ENCODE measurements at regions not wholly inside any gene's neighbourhood (a gene's known extent, or its start where the extent isn't known, plus 50 kb on each side); places are given as distances from the start of the nearest gene placed in this dataset.

DNA sequence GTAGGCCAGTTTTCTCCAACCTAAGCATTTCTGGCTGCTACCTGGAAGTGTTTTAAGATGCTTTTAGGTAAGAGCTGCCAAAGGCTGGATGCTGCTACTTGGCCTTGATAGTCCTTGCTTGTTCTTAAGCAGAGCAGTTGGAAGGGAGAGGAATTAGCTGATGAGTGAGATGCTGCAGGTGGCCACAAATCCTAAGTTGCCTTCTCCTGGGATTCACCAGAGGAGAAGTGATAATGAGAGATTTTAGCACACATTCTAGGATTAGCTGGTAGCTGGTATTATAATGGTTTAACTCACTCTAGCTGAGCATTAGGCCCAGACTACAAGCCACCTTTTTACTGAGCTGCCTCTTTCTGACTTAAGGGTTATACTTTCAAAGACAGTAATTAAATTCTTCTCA, 442.9 kb upstream of the RAG2 start:
- Mint-ChIP-seq H3K27ac (no peak overlapping the region), H3K36me3 (ENCODE audit: insufficient read depth) (no peaks in the 10 kb centered on the region), H3K4me1 (ENCODE audit: low read depth) (no peaks in the 10 kb centered on the region), H3K27me3 (no peaks in the 10 kb centered on the region), H3K4me3 (ENCODE audit: low read depth) (no peak overlapping the region), H3K9me3 (ENCODE audit: low read depth) (no peaks in the 10 kb centered on the region)
- no peak for DNase-seq (ENCODE audit: low spot score, unreplicated experiment)
- TF ChIP-seq, protein P1, sequence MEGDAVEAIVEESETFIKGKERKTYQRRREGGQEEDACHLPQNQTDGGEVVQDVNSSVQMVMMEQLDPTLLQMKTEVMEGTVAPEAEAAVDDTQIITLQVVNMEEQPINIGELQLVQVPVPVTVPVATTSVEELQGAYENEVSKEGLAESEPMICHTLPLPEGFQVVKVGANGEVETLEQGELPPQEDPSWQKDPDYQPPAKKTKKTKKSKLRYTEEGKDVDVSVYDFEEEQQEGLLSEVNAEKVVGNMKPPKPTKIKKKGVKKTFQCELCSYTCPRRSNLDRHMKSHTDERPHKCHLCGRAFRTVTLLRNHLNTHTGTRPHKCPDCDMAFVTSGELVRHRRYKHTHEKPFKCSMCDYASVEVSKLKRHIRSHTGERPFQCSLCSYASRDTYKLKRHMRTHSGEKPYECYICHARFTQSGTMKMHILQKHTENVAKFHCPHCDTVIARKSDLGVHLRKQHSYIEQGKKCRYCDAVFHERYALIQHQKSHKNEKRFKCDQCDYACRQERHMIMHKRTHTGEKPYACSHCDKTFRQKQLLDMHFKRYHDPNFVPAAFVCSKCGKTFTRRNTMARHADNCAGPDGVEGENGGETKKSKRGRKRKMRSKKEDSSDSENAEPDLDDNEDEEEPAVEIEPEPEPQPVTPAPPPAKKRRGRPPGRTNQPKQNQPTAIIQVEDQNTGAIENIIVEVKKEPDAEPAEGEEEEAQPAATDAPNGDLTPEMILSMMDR (IDR thresholded peaks at IDR 0.05; ENCODE audit: unreplicated experiment), result no peak

DNA sequence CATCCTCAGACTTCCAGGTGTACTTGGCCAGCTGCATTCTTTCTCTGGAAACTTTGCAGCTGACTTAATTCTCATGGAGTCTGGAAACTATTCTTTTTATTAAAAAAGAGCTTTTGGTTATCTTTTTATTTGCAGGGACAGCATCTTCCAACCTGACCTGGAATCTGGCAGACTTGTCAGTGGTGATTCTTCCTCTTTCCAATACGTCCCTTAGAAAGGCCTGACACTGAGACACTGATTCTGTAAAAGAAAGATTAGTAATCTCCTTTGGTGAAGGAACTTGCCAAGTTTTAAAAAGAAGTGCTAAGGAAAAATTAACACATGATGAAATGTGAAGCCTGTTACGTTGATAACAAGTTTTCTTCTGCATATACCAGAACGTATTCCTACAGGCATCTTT, 440.9 kb upstream of the RAG2 start:
- Mint-ChIP-seq H3K4me1 (ENCODE audit: low read depth) (peaks cover 2% of the 10 kb centered on the region), H3K27ac (no peak overlapping the region), H3K9me3 (ENCODE audit: low read depth) (no peaks in the 10 kb centered on the region), H3K36me3 (ENCODE audit: insufficient read depth) (no peaks in the 10 kb centered on the region), H3K27me3 (no peaks in the 10 kb centered on the region), H3K4me3 (ENCODE audit: low read depth) (no peak overlapping the region)
- DNase-seq (ENCODE audit: low spot score, unreplicated experiment), result no peak
- TF ChIP-seq, protein P1 (IDR thresholded peaks at IDR 0.05; ENCODE audit: unreplicated experiment), result no peak

DNA sequence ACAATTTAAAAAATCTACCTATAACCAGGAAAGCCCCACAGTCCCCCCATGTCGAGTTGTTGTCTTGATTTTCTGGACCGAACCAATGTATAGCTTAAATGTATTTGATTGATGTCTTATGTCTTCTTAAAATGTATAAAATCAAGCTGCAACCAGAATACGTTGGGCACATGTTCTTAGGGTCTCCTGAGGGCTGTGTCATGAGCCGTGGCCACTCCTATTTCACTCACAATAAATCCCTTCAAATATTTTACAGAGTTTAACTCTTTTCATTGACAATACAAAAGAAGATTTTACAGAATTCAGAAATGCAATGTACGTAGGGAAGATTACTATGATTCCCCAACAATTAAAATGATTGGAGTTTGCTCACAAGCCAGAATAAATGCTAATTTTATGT, 428.7 kb upstream of the RAG2 start:
- Mint-ChIP-seq H3K4me1 (ENCODE audit: low read depth) (peaks cover 5% of the 10 kb centered on the region), H3K9me3 (ENCODE audit: low read depth) (peaks cover 7% of the 10 kb centered on the region), H3K27ac (no peak overlapping the region), H3K27me3 (no peaks in the 10 kb centered on the region), H3K36me3 (ENCODE audit: insufficient read depth) (no peaks in the 10 kb centered on the region), H3K4me3 (ENCODE audit: low read depth) (no peak overlapping the region)
- DNase-seq (ENCODE audit: low spot score, unreplicated experiment), result no peak
- TF ChIP-seq, protein P1 (IDR thresholded peaks at IDR 0.05; ENCODE audit: unreplicated experiment), result no peak

DNA sequence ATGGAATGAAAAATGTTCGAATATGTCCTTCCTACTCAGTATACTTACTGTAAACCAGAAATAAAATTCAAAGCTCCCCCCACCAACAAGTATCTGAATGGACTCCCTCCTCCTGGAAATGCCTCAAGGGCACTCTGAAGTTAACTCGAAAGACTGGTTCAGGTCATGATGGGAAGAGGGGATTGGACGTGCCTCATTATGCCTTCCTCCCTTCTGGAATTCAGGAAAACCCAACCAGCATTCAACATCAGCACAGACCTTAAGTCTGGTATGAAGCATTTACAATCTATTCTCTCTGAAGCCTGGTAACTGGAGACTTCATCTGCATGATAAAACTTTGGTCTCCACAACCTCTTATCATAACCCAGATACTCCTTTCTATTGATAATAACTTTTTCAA, 428.3 kb upstream of the RAG2 start:
- H3K27me3 Mint-ChIP-seq, result no peaks in the 10 kb centered on the region
- H3K27ac Mint-ChIP-seq, result no peak overlapping the region
- peaks cover 5% of the 10 kb centered on the region for H3K4me1 Mint-ChIP-seq (ENCODE audit: low read depth)
- H3K9me3 Mint-ChIP-seq (ENCODE audit: low read depth), result peaks cover 4% of the 10 kb centered on the region
- H3K4me3 Mint-ChIP-seq (ENCODE audit: low read depth), result no peak overlapping the region
- no peak for DNase-seq (ENCODE audit: low spot score, unreplicated experiment)
- no peaks in the 10 kb centered on the region for H3K36me3 Mint-ChIP-seq (ENCODE audit: insufficient read depth)
- TF ChIP-seq, protein P1 (IDR thresholded peaks at IDR 0.05; ENCODE audit: unreplicated experiment), result no peak

DNA sequence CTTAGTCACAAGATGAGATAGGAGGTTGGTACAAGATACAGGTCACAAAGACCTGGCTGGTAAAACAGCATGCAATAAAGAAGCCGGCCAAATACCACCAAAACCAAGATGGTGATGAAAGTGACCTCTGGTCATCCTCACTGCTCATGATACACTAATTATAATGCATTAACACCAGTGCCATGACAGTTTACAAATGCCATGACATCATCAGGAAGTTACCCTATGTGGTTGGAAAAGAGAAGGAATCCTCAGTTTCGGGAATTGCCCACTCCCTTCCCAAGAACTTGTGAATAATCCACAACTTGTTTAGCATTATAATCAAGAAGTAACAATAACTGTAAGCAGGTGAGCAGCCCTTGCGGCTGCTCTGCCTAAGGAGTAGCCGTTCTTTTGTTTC, 408.5 kb upstream of the RAG2 start:
- Mint-ChIP-seq H3K27me3 (no peaks in the 10 kb centered on the region), H3K9me3 (ENCODE audit: low read depth) (peaks cover 4% of the 10 kb centered on the region), H3K4me3 (ENCODE audit: low read depth) (no peak overlapping the region), H3K36me3 (ENCODE audit: insufficient read depth) (no peaks in the 10 kb centered on the region), H3K4me1 (ENCODE audit: low read depth) (peaks cover 2% of the 10 kb centered on the region), H3K27ac (no peak overlapping the region)
- DNase-seq (ENCODE audit: low spot score, unreplicated experiment), result no peak
- TF ChIP-seq, protein P1 (IDR thresholded peaks at IDR 0.05; ENCODE audit: unreplicated experiment), result no peak
